ENCODE measurements at regions not wholly inside any gene's neighbourhood (a gene's known extent, or its start where the extent isn't known, plus 50 kb on each side); places are given as distances from the start of the nearest gene placed in this dataset.

DNA sequence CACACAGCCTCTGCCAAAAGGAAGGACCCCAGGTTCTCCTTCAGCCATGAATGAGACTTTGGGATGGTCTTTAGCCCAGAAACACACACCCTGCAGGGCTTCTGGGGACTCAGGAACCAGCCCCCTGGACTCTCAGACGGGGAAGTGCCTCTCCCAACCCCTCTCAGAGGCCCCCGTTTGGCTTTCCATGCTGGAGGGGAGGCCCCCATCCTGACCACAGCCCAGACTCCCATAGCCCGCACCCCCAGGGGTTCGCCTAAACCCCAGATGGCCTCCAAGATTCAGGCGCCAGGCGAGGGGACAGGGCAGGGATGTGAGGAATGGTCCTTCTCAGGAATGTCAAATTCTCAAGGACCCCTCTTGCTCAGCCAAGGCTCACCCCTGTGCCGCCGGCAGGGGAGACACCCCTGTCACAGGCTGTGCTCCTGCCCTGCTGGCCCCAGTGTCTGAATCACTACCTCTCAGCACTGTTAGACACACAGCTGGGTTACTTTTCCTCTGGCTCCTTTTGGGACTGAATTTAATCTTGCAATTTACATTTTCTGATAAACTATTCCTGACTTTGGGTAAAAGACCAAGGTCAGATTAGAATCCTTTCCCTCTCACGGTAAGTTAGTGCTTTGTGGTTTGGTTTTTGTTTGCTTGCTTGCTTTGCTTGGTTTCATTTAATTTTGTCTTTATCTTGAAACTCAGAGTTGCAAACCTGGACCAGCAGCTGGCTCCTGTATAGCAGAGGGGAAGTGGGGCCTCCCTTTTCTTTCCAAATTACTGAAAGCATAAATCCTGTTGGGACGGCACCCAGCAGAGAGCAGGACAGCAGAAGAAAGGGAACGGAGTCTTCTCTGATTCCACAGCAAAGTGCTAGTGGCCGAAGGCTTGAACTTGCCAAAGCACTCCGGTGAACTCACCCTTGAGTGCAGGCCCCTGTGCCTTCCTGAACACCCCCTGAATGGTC lies 198.9 kb upstream of the RAB6C start:
- H3K4me3 ChIP-seq (ENCODE audit: low read depth in 1 of 5, low read length in 5 of 5): no peak overlapping the region
- no peak overlapping the region for H3K9ac ChIP-seq (ENCODE audit: low read length in 5 of 5)
- H3K4me1 ChIP-seq (ENCODE audit: control insufficient read depth in 5 of 5, insufficient read depth in 5 of 5, low read length in 5 of 5): peaks cover 0 to 5% (median 0%) of the 10 kb centered on the region in 5 donors
- H3K27ac ChIP-seq (ENCODE audit: low read depth, low read length): no peak overlapping the region
- peaks cover 7 to 15% (median 9%) of the 10 kb centered on the region in 5 donors for H3K27me3 ChIP-seq (ENCODE audit: control insufficient read depth in 5 of 5, insufficient read depth in 4 of 5, low read length in 5 of 5)
- no peaks in the 10 kb centered on the region for H3K9me3 ChIP-seq (ENCODE audit: control insufficient read depth in 5 of 5, low read length in 5 of 5)
- no peaks in the 10 kb centered on the region for H3K36me3 ChIP-seq (ENCODE audit: control insufficient read depth in 5 of 5, insufficient read depth in 5 of 5, low read length in 5 of 5)

GRCh38 chr2:129781749-129782632 lies 197.5 kb upstream of the RAB6C start:
- no peaks in the 10 kb centered on the region for H3K9me3 ChIP-seq (ENCODE audit: control insufficient read depth in 5 of 5, low read length in 5 of 5)
- peaks cover 6 to 15% (median 8%) of the 10 kb centered on the region in 5 donors for H3K27me3 ChIP-seq (ENCODE audit: control insufficient read depth in 5 of 5, insufficient read depth in 4 of 5, low read length in 5 of 5)
- H3K36me3 ChIP-seq (ENCODE audit: control insufficient read depth in 5 of 5, insufficient read depth in 5 of 5, low read length in 5 of 5): no peaks in the 10 kb centered on the region
- H3K27ac ChIP-seq (ENCODE audit: low read depth, low read length): no peak overlapping the region
- no peak overlapping the region for H3K9ac ChIP-seq (ENCODE audit: low read length in 5 of 5)
- H3K4me1 ChIP-seq (ENCODE audit: control insufficient read depth in 5 of 5, insufficient read depth in 5 of 5, low read length in 5 of 5): peaks cover 0 to 5% (median 0%) of the 10 kb centered on the region in 5 donors
- H3K4me3 ChIP-seq (ENCODE audit: low read depth in 1 of 5, low read length in 5 of 5): no peak overlapping the region

DNA sequence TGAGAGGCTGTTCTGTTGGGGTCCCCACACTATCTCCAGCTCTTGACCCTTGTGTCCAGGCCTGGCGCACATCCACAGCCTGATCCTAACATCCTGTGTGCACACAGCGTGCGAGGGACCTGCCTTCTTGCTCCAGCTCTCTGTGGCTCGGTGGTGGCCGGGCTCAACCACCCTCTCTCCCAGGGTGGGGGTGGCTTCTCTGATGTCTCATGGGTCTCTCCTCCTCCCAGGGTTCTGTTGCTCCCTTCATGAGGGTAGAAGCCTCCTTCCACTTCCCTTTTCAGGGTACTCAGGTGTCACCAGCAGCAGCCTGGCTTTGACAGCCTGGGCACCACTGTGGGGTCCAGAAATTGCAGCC lies 196.9 kb upstream of the RAB6C start:
- Histone ChIP-seq H3K4me1 (ENCODE audit: control insufficient read depth in 5 of 5, insufficient read depth in 5 of 5, low read length in 5 of 5) (peaks cover 0 to 5% (median 0%) of the 10 kb centered on the region in 5 donors), H3K9ac (ENCODE audit: low read length in 5 of 5) (no peak overlapping the region), H3K36me3 (ENCODE audit: control insufficient read depth in 5 of 5, insufficient read depth in 5 of 5, low read length in 5 of 5) (no peaks in the 10 kb centered on the region), H3K9me3 (ENCODE audit: control insufficient read depth in 5 of 5, low read length in 5 of 5) (no peaks in the 10 kb centered on the region), H3K4me3 (ENCODE audit: low read depth in 1 of 5, low read length in 5 of 5) (no peak overlapping the region), H3K27ac (ENCODE audit: low read depth, low read length) (no peak overlapping the region), H3K27me3 (ENCODE audit: control insufficient read depth in 5 of 5, insufficient read depth in 4 of 5, low read length in 5 of 5) (peaks cover 6 to 15% (median 8%) of the 10 kb centered on the region in 5 donors)

- Histone ChIP-seq H3K4me1 (ENCODE audit: control insufficient read depth in 5 of 5, insufficient read depth in 5 of 5, low read length in 5 of 5) (no peaks in the 10 kb centered on the region), H3K4me3 (ENCODE audit: low read depth in 1 of 5, low read length in 5 of 5) (no peak overlapping the region), H3K36me3 (ENCODE audit: control insufficient read depth in 5 of 5, insufficient read depth in 5 of 5, low read length in 5 of 5) (no peaks in the 10 kb centered on the region), H3K9ac (ENCODE audit: low read length in 5 of 5) (no peak overlapping the region), H3K9me3 (ENCODE audit: control insufficient read depth in 5 of 5, low read length in 5 of 5) (no peaks in the 10 kb centered on the region), H3K27ac (ENCODE audit: low read depth, low read length) (no peak overlapping the region), H3K27me3 (ENCODE audit: control insufficient read depth in 5 of 5, insufficient read depth in 4 of 5, low read length in 5 of 5) (peaks cover 0 to 15% (median 5%) of the 10 kb centered on the region in 5 donors)
These were observed 195.0 kb upstream of the RAB6C start for GRCh38 chr2:129784486-129784885.

GRCh38 chr2:129791712-129792111 lies 187.8 kb upstream of the RAB6C start:
- no peak overlapping the region for H3K9ac ChIP-seq (ENCODE audit: low read length in 5 of 5)
- no peak overlapping the region for H3K4me3 ChIP-seq (ENCODE audit: low read depth in 1 of 5, low read length in 5 of 5)
- H3K9me3 ChIP-seq (ENCODE audit: control insufficient read depth in 5 of 5, low read length in 5 of 5): peaks cover 0 to 7% (median 4%) of the 10 kb centered on the region in 5 donors
- H3K4me1 ChIP-seq (ENCODE audit: control insufficient read depth in 5 of 5, insufficient read depth in 5 of 5, low read length in 5 of 5): no peaks in the 10 kb centered on the region
- H3K27ac ChIP-seq (ENCODE audit: low read depth, low read length): no peak overlapping the region
- H3K36me3 ChIP-seq (ENCODE audit: control insufficient read depth in 5 of 5, insufficient read depth in 5 of 5, low read length in 5 of 5): no peaks in the 10 kb centered on the region
- peaks cover 0 to 3% (median 0%) of the 10 kb centered on the region in 5 donors for H3K27me3 ChIP-seq (ENCODE audit: control insufficient read depth in 5 of 5, insufficient read depth in 4 of 5, low read length in 5 of 5)

- H3K27me3 ChIP-seq (ENCODE audit: control insufficient read depth in 5 of 5, insufficient read depth in 4 of 5, low read length in 5 of 5): peaks cover 0 to 5% (median 0%) of the 10 kb centered on the region in 5 donors
- H3K4me1 ChIP-seq (ENCODE audit: control insufficient read depth in 5 of 5, insufficient read depth in 5 of 5, low read length in 5 of 5): no peaks in the 10 kb centered on the region
- H3K9ac ChIP-seq (ENCODE audit: low read length in 5 of 5): no peak overlapping the region
- H3K36me3 ChIP-seq (ENCODE audit: control insufficient read depth in 5 of 5, insufficient read depth in 5 of 5, low read length in 5 of 5): no peaks in the 10 kb centered on the region
- no peak overlapping the region for H3K4me3 ChIP-seq (ENCODE audit: low read depth in 1 of 5, low read length in 5 of 5)
- peaks cover 0 to 7% (median 4%) of the 10 kb centered on the region in 5 donors for H3K9me3 ChIP-seq (ENCODE audit: control insufficient read depth in 5 of 5, low read length in 5 of 5)
- no peak overlapping the region for H3K27ac ChIP-seq (ENCODE audit: low read depth, low read length)
These were observed 186.0 kb upstream of the RAB6C start for GRCh38 chr2:129793431-129793902.

GRCh38 chr2:129794116-129794515 lies 185.3 kb upstream of the RAB6C start:
- peaks cover 0 to 7% (median 4%) of the 10 kb centered on the region in 5 donors for H3K9me3 ChIP-seq (ENCODE audit: control insufficient read depth in 5 of 5, low read length in 5 of 5)

DNA sequence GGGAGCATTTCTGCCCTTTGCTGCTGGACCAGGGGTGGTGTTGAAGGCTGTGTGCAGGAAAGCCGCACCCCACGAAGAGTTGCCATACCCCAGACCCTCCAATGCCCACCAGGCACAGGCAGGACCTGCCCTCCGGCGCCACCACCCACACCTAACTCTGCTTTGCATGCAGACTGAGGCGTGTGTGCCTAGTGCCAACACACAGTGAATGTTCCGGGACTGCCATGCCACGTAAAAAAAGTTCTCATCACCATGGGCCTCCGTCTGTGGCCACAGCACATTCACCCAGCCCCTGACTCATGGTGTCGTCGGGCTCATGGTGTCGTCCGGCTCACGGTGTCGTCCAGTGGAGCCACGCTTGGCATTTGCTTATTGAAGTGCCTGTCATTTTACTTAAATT lies 184.9 kb upstream of the RAB6C start:
- H3K27me3 ChIP-seq (ENCODE audit: control insufficient read depth in 5 of 5, insufficient read depth in 4 of 5, low read length in 5 of 5): peaks cover 0 to 8% (median 3%) of the 10 kb centered on the region in 5 donors
- no peaks in the 10 kb centered on the region for H3K36me3 ChIP-seq (ENCODE audit: control insufficient read depth in 5 of 5, insufficient read depth in 5 of 5, low read length in 5 of 5)
- H3K9me3 ChIP-seq (ENCODE audit: control insufficient read depth in 5 of 5, low read length in 5 of 5): peaks cover 0 to 7% (median 4%) of the 10 kb centered on the region in 5 donors
- H3K4me3 ChIP-seq (ENCODE audit: low read depth in 1 of 5, low read length in 5 of 5): no peak overlapping the region
- H3K9ac ChIP-seq (ENCODE audit: low read length in 5 of 5): no peak overlapping the region
- no peak overlapping the region for H3K27ac ChIP-seq (ENCODE audit: low read depth, low read length)
- H3K4me1 ChIP-seq (ENCODE audit: control insufficient read depth in 5 of 5, insufficient read depth in 5 of 5, low read length in 5 of 5): no peaks in the 10 kb centered on the region

More at GRCh38 chr2:129794116-129794515, 185.3 kb upstream of the RAB6C start:
- Histone ChIP-seq H3K27me3 (ENCODE audit: control insufficient read depth in 5 of 5, insufficient read depth in 4 of 5, low read length in 5 of 5) (peaks cover 0 to 8% (median 0%) of the 10 kb centered on the region in 5 donors), H3K4me1 (ENCODE audit: control insufficient read depth in 5 of 5, insufficient read depth in 5 of 5, low read length in 5 of 5) (no peaks in the 10 kb centered on the region), H3K27ac (ENCODE audit: low read depth, low read length) (no peak overlapping the region), H3K36me3 (ENCODE audit: control insufficient read depth in 5 of 5, insufficient read depth in 5 of 5, low read length in 5 of 5) (no peaks in the 10 kb centered on the region), H3K4me3 (ENCODE audit: low read depth in 1 of 5, low read length in 5 of 5) (no peak overlapping the region), H3K9ac (ENCODE audit: low read length in 5 of 5) (no peak overlapping the region)

GRCh38 chr2:129796225-129796624 lies 183.2 kb upstream of the RAB6C start:
- Histone ChIP-seq H3K27me3 (ENCODE audit: control insufficient read depth in 5 of 5, insufficient read depth in 4 of 5, low read length in 5 of 5) (peaks cover 0 to 8% (median 3%) of the 10 kb centered on the region in 5 donors), H3K4me1 (ENCODE audit: control insufficient read depth in 5 of 5, insufficient read depth in 5 of 5, low read length in 5 of 5) (no peaks in the 10 kb centered on the region), H3K36me3 (ENCODE audit: control insufficient read depth in 5 of 5, insufficient read depth in 5 of 5, low read length in 5 of 5) (no peaks in the 10 kb centered on the region), H3K27ac (ENCODE audit: low read depth, low read length) (no peak overlapping the region), H3K4me3 (ENCODE audit: low read depth in 1 of 5, low read length in 5 of 5) (no peak overlapping the region), H3K9me3 (ENCODE audit: control insufficient read depth in 5 of 5, low read length in 5 of 5) (peaks cover 0 to 7% (median 4%) of the 10 kb centered on the region in 5 donors), H3K9ac (ENCODE audit: low read length in 5 of 5) (no peak overlapping the region)
